Vagina (tissue), 2 donors: ENCODE measurements at regions not wholly inside any gene's neighbourhood (a gene's known extent, or its start where the extent isn't known, plus 50 kb on each side); places are given as distances from the start of the nearest gene placed in this dataset.

ENCODE experiments used
- POLR2A ChIP-seq, 2 donors: fragments of 450-650 bp; IDR thresholded peaks; one replicate each; pipeline ENCODE4 v1.6.1; 2017; ENCODE audit warnings: antibody characterized with exemption in 2 of 2, mild to moderate bottlenecking in 2 of 2, moderate library complexity in 2 of 2
- TF ChIP-seq, protein P1 (sequence below), 3 experiments: fragments of 450-650 bp in 2 of 3; fragments of 200-600 bp in 1 of 3; sonication (generic) in 1 of 3; IDR thresholded peaks; one replicate each; pipeline ENCODE4 v1.5.1; 2017 to 2019; ENCODE audit warnings: antibody characterized with exemption in 3 of 3, mild to moderate bottlenecking in 2 of 3, moderate library complexity in 2 of 3

DNA sequence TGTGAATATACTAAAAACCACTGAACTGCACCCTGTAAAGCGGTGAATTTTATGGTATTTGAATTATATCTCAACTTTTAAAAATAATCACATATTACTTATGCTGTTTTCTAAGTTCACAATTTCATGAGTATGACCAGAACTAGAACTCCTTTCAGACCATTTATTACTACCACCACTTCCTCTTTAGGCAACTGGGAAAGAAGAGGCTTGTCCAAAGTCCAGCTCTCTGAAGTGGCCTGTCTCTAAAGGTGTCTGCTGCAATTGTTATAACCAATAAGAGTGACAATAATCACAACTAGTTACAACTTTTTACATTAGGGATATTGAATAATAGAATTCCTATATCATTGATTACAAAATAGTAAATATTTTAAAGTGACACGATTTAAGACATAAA, 267.9 kb upstream of the PIK3C3 start:
- TF ChIP-seq, protein P1, sequence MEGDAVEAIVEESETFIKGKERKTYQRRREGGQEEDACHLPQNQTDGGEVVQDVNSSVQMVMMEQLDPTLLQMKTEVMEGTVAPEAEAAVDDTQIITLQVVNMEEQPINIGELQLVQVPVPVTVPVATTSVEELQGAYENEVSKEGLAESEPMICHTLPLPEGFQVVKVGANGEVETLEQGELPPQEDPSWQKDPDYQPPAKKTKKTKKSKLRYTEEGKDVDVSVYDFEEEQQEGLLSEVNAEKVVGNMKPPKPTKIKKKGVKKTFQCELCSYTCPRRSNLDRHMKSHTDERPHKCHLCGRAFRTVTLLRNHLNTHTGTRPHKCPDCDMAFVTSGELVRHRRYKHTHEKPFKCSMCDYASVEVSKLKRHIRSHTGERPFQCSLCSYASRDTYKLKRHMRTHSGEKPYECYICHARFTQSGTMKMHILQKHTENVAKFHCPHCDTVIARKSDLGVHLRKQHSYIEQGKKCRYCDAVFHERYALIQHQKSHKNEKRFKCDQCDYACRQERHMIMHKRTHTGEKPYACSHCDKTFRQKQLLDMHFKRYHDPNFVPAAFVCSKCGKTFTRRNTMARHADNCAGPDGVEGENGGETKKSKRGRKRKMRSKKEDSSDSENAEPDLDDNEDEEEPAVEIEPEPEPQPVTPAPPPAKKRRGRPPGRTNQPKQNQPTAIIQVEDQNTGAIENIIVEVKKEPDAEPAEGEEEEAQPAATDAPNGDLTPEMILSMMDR (IDR thresholded peaks at IDR 0.05), result no peak
- TF ChIP-seq POLR2A (IDR thresholded peaks at IDR 0.05), result no peak
